Kidney tubule cell (primary cell): ENCODE measurements at regions not wholly inside any gene's neighbourhood (a gene's known extent, or its start where the extent isn't known, plus 50 kb on each side); places are given as distances from the start of the nearest gene placed in this dataset.

ENCODE experiments used
- DNase-seq: peaks from one replicate; pipeline ENCODE4 v3.0.0-alpha.2; 2018; ENCODE audit warnings: low spot score

GRCh38 chr2:200725596-200725995, 86.1 kb upstream of the BZW1 start:
- no peak for DNase-seq

GRCh38 chr2:200728630-200729029, 83.1 kb upstream of the BZW1 start:
- peak; percentile 45 for DNase-seq

GRCh38 chr2:200730302-200730701, 81.4 kb upstream of the BZW1 start:
- no peak for DNase-seq

GRCh38 chr2:200730960-200731359, 80.8 kb upstream of the BZW1 start:
- DNase-seq: no peak

- no peak for DNase-seq
Observed at GRCh38 chr2:200732866-200733265, 78.8 kb upstream of the BZW1 start.

GRCh38 chr2:200733713-200734198, 78.0 kb upstream of the BZW1 start:
- no peak for DNase-seq

- peak; percentile 57 for DNase-seq
Observed at GRCh38 chr2:200735061-200735460, 76.6 kb upstream of the BZW1 start.

GRCh38 chr2:200736646-200737274, 75.0 kb upstream of the BZW1 start:
- DNase-seq: no peak

GRCh38 chr2:200737585-200737984, 74.1 kb upstream of the BZW1 start:
- no peak for DNase-seq

- no peak for DNase-seq
Observed at GRCh38 chr2:200738590-200738989, 73.1 kb upstream of the BZW1 start.

- DNase-seq: no peak
Observed at GRCh38 chr2:200740907-200741306, 70.8 kb upstream of the BZW1 start.

- no peak for DNase-seq
Observed at GRCh38 chr2:200741468-200742202, 70.1 kb upstream of the BZW1 start.

- DNase-seq: no peak
Observed at GRCh38 chr2:200742426-200742825, 69.3 kb upstream of the BZW1 start.

- no peak for DNase-seq
Observed at GRCh38 chr2:200743042-200743676, 68.6 kb upstream of the BZW1 start.

- DNase-seq: no peak
Observed at GRCh38 chr2:200744201-200744602, 67.5 kb upstream of the BZW1 start.

- DNase-seq: no peak
Observed at GRCh38 chr2:200746301-200746700, 65.4 kb upstream of the BZW1 start.

- peak; percentile 96 for DNase-seq
Observed at GRCh38 chr2:200747668-200748618, 63.8 kb upstream of the BZW1 start.

- DNase-seq: no peak
Observed at GRCh38 chr2:200748779-200749178, 62.9 kb upstream of the BZW1 start.

- no peak for DNase-seq
Observed at GRCh38 chr2:200749631-200750322, 61.9 kb upstream of the BZW1 start.

- DNase-seq: no peak
Observed at GRCh38 chr2:200750323-200750910, 61.3 kb upstream of the BZW1 start.

- DNase-seq: peak; percentile 46
Observed at GRCh38 chr2:200751786-200752185, 59.9 kb upstream of the BZW1 start.
